CD14-positive monocyte (primary cell): ENCODE measurements at regions not wholly inside any gene's neighbourhood (a gene's known extent, or its start where the extent isn't known, plus 50 kb on each side); places are given as distances from the start of the nearest gene placed in this dataset.

Experiments
- DNase-seq, 3 donors: peaks; one replicate each; pipeline ENCODE4 v3.0.0-alpha.2; 2011 to 2022
- H2AFZ ChIP-seq: 2 replicates; pipeline ENCODE4 v1.6.0; 2012; ENCODE audit warnings: mild to moderate bottlenecking, low read depth, low read length, inconsistent platforms; ENCODE audit not compliant: insufficient read depth, poor library complexity, severe bottlenecking
- H3K27ac ChIP-seq, 2 donors: 1 replicate in 1 of 2; 2 replicates in 1 of 2; pipeline ENCODE4 v1.5.1; 2012 to 2013; ENCODE audit warnings: low read length in 2 of 2, control low read depth in 1 of 2, inconsistent platforms in 1 of 2, low read depth in 1 of 2, mild to moderate bottlenecking in 1 of 2
- H3K27me3 ChIP-seq, 2 donors: one replicate each; pipeline versions ENCODE4 v1.6.0 to v1.6.1; 2011 to 2013; ENCODE audit warnings: low read length in 2 of 2; ENCODE audit not compliant: control insufficient read depth in 2 of 2, insufficient read depth in 2 of 2
- H3K36me3 ChIP-seq, 2 donors: replicated peaks in 1 of 2; 1 replicate in 1 of 2; 2 replicates in 1 of 2; pipeline versions ENCODE4 v1.5.1 to v1.6.1; 2012 to 2013; ENCODE audit warnings: low read length in 2 of 2, control low read depth in 1 of 2, inconsistent platforms in 1 of 2, mild to moderate bottlenecking in 1 of 2; ENCODE audit not compliant: insufficient read depth in 2 of 2, control insufficient read depth in 1 of 2
- H3K4me1 ChIP-seq, 2 donors: 1 replicate in 1 of 2; 2 replicates in 1 of 2; pipeline versions ENCODE4 v1.5.1 to v1.6.1; 2012 to 2013; ENCODE audit warnings: low read length in 2 of 2, control low read depth in 1 of 2, inconsistent platforms in 1 of 2, mild to moderate bottlenecking in 1 of 2, moderate library complexity in 1 of 2; ENCODE audit not compliant: insufficient read depth in 2 of 2, control insufficient read depth in 1 of 2
- H3K4me2 ChIP-seq: replicated peaks from 2 replicates; pipeline ENCODE3; 2012; ENCODE audit warnings: low read length, moderate library complexity, mild to moderate bottlenecking; ENCODE audit not compliant: poor library complexity, severe bottlenecking; ENCODE audit errors: extremely low read depth
- H3K4me3 ChIP-seq, 3 experiments: fragments of 200-600 bp in 1 of 3; sonication (generic) in 1 of 3; replicated peaks in 1 of 3; 1 replicate in 2 of 3; 2 replicates in 1 of 3; pipeline ENCODE4 v1.5.1; 2011 to 2013; ENCODE audit warnings: low read length in 3 of 3, mild to moderate bottlenecking in 3 of 3, control low read depth in 2 of 3, low read depth in 2 of 3, inconsistent platforms in 1 of 3, moderate library complexity in 1 of 3
- H3K79me2 ChIP-seq: 2 replicates; pipeline ENCODE4 v1.6.0; 2012; ENCODE audit warnings: mild to moderate bottlenecking, control low read depth, inconsistent platforms, low read length, moderate library complexity; ENCODE audit not compliant: insufficient read depth
- H3K9ac ChIP-seq: 2 replicates; pipeline ENCODE4 v1.6.0; 2017; ENCODE audit warnings: low read length, mild to moderate bottlenecking; ENCODE audit not compliant: insufficient read depth, poor library complexity, severe bottlenecking
- H3K9me3 ChIP-seq, 2 donors: replicated peaks in 1 of 2; 1 replicate in 1 of 2; 2 replicates in 1 of 2; pipeline versions ENCODE4 v1.5.1 to v1.6.1; 2012 to 2013; ENCODE audit warnings: low read length in 2 of 2, control low read depth in 1 of 2; ENCODE audit not compliant: control insufficient read depth in 1 of 2, insufficient read depth in 1 of 2
- H4K20me1 ChIP-seq: 2 replicates; pipeline ENCODE4 v1.6.0; 2012; ENCODE audit warnings: mild to moderate bottlenecking, low read length, control low read depth, moderate library complexity; ENCODE audit not compliant: insufficient read depth
- H3K27ac Mint-ChIP-seq, 7 donors: one replicate each; pipeline ENCODE4 v1.8.0; 2020; ENCODE audit warnings: mild to moderate bottlenecking in 7 of 7, mixed read lengths in 7 of 7, moderate library complexity in 6 of 7, inconsistent platforms in 2 of 7
- H3K27me3 Mint-ChIP-seq, 3 donors: one replicate each; pipeline ENCODE4 v1.8.0; 2021 to 2022; ENCODE audit warnings: low read depth in 3 of 3, mild to moderate bottlenecking in 3 of 3, mixed read lengths in 3 of 3, moderate library complexity in 3 of 3, inconsistent platforms in 1 of 3
- H3K36me3 Mint-ChIP-seq, 2 donors: one replicate each; pipeline ENCODE4 v1.8.0; 2020; ENCODE audit warnings: mixed read lengths in 2 of 2, inconsistent platforms in 1 of 2, mild to moderate bottlenecking in 1 of 2
- H3K4me1 Mint-ChIP-seq: one replicate; pipeline ENCODE4 v1.8.0; 2020; ENCODE audit warnings: mild to moderate bottlenecking, mixed read lengths
- H3K4me3 Mint-ChIP-seq, 2 donors: one replicate each; pipeline ENCODE4 v1.8.0; 2020; ENCODE audit warnings: mild to moderate bottlenecking in 2 of 2, mixed read lengths in 2 of 2, moderate library complexity in 1 of 2
- H3K9me3 Mint-ChIP-seq, 7 donors: one replicate each; pipeline ENCODE4 v1.8.0; 2020 to 2022; ENCODE audit warnings: mixed read lengths in 7 of 7, mild to moderate bottlenecking in 6 of 7, moderate library complexity in 6 of 7, inconsistent platforms in 2 of 7
- WGBS: methylation state at CpG from one replicate; pipeline ENCODE4 v1.1.5; 2013; ENCODE audit warnings: missing lambda C conversion rate; ENCODE audit not compliant: insufficient coverage; 5-methylcytosine and 5-hydroxymethylcytosine counted together
- intact Hi-C, 2 donors: fragments of 100-400 bp; cut with micrococcal nuclease; formaldehyde crosslinking; loops; one replicate each; pipeline versions ENCODE4 v1.15.0 to v1.15.1; 2023
- TF ChIP-seq, protein P1 (sequence below): fragments of 200-600 bp; IDR thresholded peaks from one replicate; pipeline ENCODE4 v1.8.0; 2022; ENCODE audit warnings: antibody characterized with exemption, mild to moderate bottlenecking

- peaks cover 0 to 8% (median under 1%) of the 10 kb centered on the region in 3 donors for H3K27me3 Mint-ChIP-seq
- peaks cover 0 to 8% (median 0%) of the 10 kb centered on the region in 7 donors for H3K9me3 Mint-ChIP-seq
- H3K27ac Mint-ChIP-seq, result no peak overlapping the region
- peaks cover 4% of the 10 kb centered on the region for H3K4me1 Mint-ChIP-seq
- no peaks in the 10 kb centered on the region for H3K4me1 ChIP-seq
- no peak overlapping the region for H3K27ac ChIP-seq
- H3K4me2 ChIP-seq, result no peak overlapping the region
- intact Hi-C loops, result no loop called here
- no peaks in the 10 kb centered on the region for H3K36me3 Mint-ChIP-seq
- no peak overlapping the region for H3K4me3 Mint-ChIP-seq
- TF ChIP-seq, protein P1, sequence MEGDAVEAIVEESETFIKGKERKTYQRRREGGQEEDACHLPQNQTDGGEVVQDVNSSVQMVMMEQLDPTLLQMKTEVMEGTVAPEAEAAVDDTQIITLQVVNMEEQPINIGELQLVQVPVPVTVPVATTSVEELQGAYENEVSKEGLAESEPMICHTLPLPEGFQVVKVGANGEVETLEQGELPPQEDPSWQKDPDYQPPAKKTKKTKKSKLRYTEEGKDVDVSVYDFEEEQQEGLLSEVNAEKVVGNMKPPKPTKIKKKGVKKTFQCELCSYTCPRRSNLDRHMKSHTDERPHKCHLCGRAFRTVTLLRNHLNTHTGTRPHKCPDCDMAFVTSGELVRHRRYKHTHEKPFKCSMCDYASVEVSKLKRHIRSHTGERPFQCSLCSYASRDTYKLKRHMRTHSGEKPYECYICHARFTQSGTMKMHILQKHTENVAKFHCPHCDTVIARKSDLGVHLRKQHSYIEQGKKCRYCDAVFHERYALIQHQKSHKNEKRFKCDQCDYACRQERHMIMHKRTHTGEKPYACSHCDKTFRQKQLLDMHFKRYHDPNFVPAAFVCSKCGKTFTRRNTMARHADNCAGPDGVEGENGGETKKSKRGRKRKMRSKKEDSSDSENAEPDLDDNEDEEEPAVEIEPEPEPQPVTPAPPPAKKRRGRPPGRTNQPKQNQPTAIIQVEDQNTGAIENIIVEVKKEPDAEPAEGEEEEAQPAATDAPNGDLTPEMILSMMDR, result no peak
- H4K20me1 ChIP-seq, result no peaks in the 10 kb centered on the region
- no peaks in the 10 kb centered on the region for H3K9me3 ChIP-seq
- no peaks in the 10 kb centered on the region for H3K79me2 ChIP-seq
- no peaks in the 10 kb centered on the region for H3K27me3 ChIP-seq
- H3K4me3 ChIP-seq, result no peak overlapping the region
- DNase-seq, result no peak
- H2AFZ ChIP-seq, result no peak overlapping the region
- H3K36me3 ChIP-seq, result no peaks in the 10 kb centered on the region
- H3K9ac ChIP-seq, result no peak overlapping the region
- 92% methylated on average over 1 of the region's 2 CpGs for WGBS
Measured at GRCh38 chr20:22789676-22790075, 205.3 kb upstream of the FOXA2 start.

DNA sequence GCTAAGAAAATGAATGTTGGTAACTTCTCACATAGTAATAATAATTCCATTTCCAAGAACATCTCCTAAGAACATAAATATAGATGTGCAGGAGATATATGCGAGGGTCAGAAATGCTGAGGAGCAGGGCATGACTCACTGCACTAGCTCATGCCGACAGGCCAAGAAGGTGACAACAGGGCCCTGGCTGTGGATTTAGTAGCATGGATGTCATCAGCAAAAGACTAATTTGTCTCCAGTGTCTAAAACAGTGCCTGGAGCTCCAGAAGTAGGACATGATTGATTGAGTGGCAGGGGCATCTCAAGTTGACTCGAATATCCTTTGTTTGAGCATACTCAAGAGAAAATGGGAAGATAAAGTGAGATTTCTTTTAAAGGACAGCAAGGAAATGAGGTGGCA lies 207.0 kb upstream of the FOXA2 start:
- no peak overlapping the region for H3K27ac Mint-ChIP-seq
- H3K36me3 ChIP-seq, result no peaks in the 10 kb centered on the region
- H3K27me3 ChIP-seq, result no peaks in the 10 kb centered on the region
- H2AFZ ChIP-seq, result no peak overlapping the region
- H3K4me1 ChIP-seq, result no peaks in the 10 kb centered on the region
- H3K4me3 ChIP-seq, result no peak overlapping the region
- peaks cover 0 to 5% (median 0%) of the 10 kb centered on the region in 7 donors for H3K9me3 Mint-ChIP-seq
- DNase-seq, result no peak
- H3K79me2 ChIP-seq, result no peaks in the 10 kb centered on the region
- H4K20me1 ChIP-seq, result no peaks in the 10 kb centered on the region
- TF ChIP-seq, protein P1, result no peak
- H3K9me3 ChIP-seq, result no peaks in the 10 kb centered on the region
- H3K36me3 Mint-ChIP-seq, result no peaks in the 10 kb centered on the region
- H3K4me3 Mint-ChIP-seq, result no peak overlapping the region
- no peak overlapping the region for H3K27ac ChIP-seq
- H3K4me1 Mint-ChIP-seq, result peaks cover 7% of the 10 kb centered on the region
- peaks cover 0 to 10% (median 2%) of the 10 kb centered on the region in 3 donors for H3K27me3 Mint-ChIP-seq
- intact Hi-C loops, result no loop called here
- 95% methylated on average over 2 of the region's 3 CpGs for WGBS
- no peak overlapping the region for H3K4me2 ChIP-seq
- no peak overlapping the region for H3K9ac ChIP-seq
